HG03460 (cell line): ENCODE measurements at regions not wholly inside any gene's neighbourhood (a gene's known extent, or its start where the extent isn't known, plus 50 kb on each side); places are given as distances from the start of the nearest gene placed in this dataset.
A peak's percentile ranks its signal among the peaks of the same experiment; 100 is the strongest.

Source experiments
- ATAC-seq: cut with Tn5 transposase; IDR thresholded peaks from one replicate; pipeline ENCODE4 v1.9.1; 2021; ENCODE audit not compliant: unreplicated experiment

DNA sequence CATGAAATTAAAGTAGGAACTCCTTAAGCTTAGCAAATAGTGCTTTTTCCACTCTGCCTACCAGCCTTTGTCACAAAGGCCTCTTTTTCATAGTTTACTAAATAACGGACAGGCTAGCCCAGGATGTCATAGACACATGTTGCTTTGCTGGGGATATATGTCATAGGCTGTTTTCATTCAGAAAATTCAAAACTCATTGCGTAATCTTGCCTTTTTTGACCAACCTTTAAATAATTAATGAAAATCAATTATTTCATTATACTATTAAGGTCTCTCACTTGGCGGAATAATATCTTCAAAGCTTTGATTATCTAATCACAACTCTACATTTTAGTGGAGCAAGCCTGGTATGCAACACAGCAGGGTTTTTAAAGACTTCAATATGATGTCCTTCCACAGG lies 1245.7 kb upstream of the LRRTM1 start:
- ATAC-seq: no peak

GRCh38 chr2:81549646-81550045 lies 1245.1 kb upstream of the LRRTM1 start:
- no peak for ATAC-seq

DNA sequence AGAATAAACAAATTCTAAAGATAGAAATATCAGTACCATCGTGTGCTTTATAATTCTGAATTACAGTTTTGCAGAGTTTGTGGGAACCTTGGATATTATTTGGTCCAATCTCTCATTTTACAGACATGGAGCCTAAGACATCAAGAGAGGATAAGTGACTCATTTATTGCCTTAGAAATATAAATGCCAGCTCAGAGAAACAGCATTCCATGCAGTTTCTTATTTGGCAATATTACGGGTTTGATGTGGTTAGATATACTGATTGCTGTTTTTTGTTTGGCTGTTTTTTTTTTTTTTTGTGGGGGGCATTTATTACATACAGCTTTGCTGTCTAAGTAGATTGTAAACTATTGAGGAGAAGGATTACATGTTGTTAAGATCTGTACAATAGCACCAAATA lies 1241.1 kb upstream of the LRRTM1 start:
- no peak for ATAC-seq

DNA sequence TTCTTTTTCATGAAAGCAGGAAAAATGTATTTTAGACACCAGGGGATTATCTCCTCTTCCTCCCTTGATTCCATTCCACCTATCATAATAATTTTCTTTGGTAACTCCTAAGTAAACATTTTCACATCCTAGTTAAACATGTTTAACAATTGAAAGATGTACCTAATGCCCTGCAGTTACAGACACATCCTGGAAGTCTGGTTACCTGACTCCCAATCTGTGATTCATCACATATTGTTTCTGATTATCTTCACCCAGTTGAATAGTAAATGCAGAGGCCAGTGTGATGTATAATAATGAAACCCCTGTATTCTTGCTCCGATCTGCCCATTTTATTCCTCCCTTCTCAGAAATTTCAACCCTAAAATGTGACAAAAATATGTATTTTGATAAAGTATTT lies 1237.6 kb upstream of the LRRTM1 start:
- ATAC-seq: no peak

- ATAC-seq: no peak
Observed at GRCh38 chr2:81529944-81530343, 1225.4 kb upstream of the LRRTM1 start.

- ATAC-seq: peak; percentile 81
Observed at GRCh38 chr2:81528852-81529480, 1224.4 kb upstream of the LRRTM1 start.

DNA sequence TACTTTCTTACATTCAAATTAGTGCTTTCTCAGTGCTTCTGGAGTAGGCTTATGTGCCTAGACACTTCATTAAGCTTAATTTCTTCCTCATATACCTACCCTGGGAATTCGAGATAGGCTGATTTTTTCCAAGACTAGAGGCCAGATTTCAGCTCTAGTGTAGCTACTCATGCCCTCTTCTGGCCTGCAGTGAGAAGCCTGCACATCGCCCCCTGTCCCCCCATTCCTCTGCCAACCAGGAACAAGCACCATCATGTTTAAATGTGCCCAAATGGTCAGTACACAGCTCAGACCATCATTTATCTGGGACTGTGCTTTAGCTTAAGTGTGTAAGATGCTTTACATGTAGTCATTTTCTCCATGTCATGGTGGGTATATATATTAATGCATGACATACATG lies 1218.8 kb upstream of the LRRTM1 start:
- no peak for ATAC-seq

- ATAC-seq: no peak
Observed at GRCh38 chr2:81513328-81513727, 1208.8 kb upstream of the LRRTM1 start.

DNA sequence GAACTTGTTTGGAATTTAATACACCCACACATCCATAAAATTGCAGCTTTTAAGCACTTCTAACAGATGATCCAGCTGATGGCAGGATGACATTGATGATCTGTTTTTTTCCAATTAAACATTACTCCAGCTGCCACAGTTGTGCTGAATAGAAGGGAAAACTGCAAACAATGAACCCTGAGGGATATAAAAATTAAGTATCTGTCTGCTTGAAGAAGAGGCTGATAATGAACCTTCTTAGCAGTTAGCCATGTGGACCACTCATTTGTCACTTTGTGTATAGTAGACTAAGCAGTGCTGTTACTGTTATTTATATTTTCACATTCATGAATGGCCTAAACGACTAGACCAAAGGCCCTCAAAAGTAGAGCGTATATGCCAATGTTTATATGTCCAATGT lies 1201.0 kb upstream of the LRRTM1 start:
- no peak for ATAC-seq

DNA sequence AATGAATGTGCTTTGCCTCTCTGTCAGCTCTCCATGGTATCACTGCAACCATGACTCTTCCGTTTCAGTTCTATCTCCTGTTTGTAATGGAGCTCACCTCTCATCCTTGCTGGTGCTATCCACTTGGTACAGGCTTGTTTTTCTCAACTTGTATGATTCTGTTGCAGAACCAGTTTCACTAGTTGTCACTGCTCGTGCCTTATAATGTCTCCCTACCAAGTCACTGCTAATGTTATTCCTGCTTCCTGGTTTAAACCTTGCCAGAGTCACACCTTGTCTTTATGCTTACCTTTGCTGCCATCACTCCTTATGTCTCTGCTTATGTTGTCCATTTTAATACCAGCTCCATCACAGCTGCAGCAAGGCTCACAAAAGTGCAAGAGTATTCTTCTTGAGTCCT lies 1191.0 kb upstream of the LRRTM1 start:
- ATAC-seq: no peak

DNA sequence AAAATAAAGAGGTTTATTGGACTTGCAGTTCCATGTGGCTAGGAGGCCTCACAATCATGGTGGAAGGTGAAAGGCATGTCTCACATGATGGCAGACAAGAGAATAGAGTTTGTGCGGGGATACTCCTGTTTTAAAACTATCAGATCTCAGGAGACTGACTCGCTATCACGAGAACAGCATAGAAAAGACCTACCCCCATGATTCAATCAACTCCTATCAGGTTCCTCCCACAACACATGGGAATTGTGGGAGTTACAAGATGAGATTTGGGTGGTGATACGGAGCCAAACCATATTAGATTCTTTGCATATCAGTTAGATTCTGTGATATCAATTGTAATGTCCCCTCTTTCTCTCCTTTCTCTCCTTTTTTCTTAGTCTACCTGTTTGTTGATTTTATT lies 1178.7 kb upstream of the LRRTM1 start:
- no peak for ATAC-seq

- ATAC-seq: no peak
Observed at GRCh38 chr2:81481994-81482368, 1177.4 kb upstream of the LRRTM1 start.

DNA sequence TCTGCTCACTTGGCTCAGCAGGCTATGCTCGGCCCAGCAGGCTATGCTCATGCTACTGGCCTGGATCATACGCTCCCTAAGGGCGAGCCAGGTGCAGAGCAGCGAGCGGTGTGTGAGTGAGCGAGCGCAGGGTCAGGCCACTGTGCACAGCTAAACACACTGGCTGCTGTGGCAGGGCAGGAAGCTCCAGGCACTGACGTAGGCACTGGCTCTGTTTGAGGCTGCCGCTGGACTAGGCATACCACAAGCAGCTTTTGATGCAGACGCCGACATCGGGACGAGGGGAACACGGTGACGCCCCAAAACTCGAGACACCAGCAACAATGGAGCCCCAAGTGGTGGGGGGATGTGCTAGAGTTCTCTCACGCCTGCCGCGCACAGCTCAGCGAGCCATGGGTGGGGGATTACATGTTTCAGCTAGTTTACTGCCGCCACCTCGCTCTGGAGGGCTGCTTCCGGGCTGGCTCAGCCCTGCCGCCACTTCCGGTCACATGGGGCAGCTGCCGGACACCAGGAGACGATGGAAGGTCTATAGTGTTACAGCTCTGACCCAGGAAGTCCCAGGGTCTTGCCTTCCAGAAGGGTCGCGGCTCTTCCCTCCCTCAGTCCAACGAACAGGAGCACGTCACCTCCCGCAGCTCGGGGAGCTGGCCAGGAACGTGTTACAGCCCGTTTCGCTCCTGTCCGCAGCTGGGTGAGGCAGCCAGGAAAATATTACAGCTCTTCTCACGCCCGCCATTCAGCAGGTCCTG lies 1176.9 kb upstream of the LRRTM1 start:
- ATAC-seq: no peak

- no peak for ATAC-seq
Observed at GRCh38 chr2:81467096-81467495, 1162.5 kb upstream of the LRRTM1 start.

GRCh38 chr2:81462420-81462819 lies 1157.9 kb upstream of the LRRTM1 start:
- no peak for ATAC-seq

DNA sequence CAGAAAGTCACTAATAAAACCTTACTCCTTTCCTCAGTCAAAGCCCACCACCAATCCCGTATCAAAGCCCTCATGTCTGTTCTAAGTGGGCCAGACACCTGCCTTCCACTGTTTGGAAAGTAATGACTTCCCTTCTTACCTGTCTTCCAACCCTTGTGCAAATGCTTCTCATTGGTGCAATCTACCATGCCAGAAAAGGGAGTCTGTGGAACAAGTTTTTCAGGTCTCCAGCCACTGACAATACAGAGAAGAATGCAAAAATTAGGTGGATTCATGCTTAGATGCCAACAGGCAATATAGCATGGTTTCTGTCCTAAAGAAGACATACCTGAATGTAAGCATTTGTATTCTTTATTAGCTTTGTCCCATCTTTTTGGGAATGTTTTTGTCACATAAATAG lies 1140.6 kb upstream of the LRRTM1 start:
- ATAC-seq: no peak

DNA sequence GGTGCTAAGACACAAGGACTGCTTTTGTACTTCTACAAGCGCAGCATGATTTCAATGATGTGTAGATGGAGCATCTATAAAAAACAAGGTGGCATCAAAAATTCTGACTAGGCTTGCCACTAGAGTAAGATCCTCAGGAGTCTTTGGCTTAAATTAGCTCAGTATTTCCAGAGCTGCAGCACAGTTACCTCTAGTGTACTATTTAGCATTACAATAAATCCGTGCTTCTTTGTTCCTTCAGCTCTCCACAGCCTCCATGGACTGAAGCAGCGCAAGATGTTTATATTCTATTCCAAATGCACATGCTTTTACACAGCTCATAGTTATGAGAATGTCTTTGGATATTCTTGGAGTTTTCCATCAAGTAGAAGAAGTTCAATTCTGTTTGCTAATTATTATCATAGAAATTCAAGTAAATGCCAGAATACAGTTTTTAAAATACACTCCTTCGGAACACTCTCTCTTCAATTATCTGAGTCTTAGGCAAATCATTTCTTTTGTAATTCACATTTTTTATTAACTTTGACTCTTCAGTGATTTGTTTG lies 1133.0 kb upstream of the LRRTM1 start:
- ATAC-seq: no peak

DNA sequence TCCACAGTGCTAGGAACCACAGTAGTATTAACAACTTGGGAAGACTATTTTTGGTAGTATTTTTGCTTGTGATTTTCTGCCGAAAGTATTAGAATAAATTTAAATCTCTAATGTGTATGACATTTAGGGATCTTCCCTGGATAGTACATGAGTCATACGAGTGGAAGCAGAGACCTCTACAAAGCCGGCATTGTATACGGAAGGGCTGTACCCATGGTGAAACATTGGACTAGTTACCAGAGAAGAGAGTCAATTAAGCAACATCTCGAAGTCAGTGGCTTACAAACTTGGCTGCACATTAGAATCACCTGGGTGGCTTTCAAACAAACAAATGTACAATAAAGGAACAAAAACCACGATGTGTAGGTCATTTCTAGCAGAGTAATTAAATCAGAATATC lies 1131.7 kb upstream of the LRRTM1 start:
- no peak for ATAC-seq

DNA sequence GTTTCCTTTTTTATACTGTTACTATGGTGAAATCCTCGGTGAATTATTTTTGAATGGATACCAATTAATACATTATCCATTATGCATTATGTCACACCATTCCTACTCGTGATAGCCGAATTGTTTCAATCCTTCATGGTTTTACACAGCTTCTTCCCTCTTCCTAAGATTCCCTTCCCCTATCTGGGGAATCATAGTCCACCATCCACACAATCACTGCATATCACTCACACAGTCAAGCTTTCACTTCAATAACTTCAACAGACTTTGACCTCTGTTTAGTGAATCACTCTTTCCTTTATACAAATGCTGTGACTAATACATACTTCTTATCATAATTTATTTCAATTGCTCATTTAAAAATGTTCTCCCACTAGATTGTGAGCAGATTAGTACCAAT lies 1108.1 kb upstream of the LRRTM1 start:
- ATAC-seq: no peak

DNA sequence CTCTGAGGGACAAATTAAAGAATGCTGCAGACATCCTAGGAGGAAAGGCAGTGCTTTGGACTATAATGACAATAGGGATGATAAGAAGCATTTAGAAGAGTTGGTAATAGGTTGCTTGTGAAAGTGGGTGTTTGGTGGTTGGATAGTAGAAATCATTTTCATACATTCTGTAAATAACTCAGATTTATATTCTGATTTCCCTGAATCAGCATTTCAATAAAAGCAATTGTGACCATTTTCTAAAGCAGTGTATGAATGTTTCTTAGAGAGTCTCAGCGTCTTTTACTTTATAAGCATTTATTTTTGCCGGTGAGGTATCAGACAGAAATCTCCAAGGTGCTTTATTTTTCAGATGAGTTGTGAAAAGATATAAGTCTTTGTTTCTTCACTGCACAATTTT lies 1099.0 kb upstream of the LRRTM1 start:
- no peak for ATAC-seq

DNA sequence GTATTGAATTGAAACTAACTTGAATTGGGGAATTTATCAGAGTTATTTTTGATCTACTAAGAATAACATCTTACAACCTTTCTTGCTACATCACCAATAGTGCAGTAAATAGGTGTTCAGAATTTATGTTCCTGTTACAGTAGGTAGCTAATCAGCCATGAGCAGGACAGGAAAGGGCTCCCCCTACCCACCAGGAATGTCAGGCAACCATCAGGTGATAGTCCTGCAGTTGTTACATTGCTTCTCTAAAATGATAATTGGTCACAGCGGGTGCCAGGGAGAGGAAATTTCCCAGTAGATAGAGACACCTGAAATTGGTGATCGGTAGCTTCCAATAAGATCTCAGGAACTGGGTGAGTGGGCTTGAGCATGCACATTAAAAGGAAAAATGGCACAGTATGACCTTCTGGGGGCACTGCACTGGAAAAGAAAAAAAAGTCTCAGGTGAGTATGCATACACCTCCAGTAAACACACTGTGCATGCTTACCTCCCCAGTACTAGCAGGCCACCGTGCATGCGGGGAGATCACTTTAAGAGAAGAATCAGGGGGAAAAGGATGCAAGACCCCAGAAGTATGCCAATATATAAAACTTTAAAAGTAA lies 1092.0 kb upstream of the LRRTM1 start:
- ATAC-seq: no peak

DNA sequence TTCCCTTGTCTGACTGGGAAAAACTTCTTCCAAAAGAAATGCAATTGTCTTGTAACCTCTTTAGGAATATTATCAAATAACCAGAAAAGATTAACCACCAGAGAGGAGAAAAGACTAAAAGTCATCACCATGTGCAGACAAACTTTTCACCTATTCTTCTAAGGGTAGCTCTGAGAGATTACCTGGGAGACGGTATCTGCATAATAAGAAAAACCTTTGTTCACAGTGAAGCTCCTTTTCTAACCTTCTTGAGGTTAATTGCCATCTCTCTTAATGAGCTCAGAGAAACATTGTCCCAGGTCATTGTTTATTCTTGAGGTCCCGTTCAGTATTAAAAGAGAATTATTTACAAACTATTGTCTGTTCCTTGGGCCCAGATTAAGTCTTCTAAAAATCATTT lies 1091.2 kb upstream of the LRRTM1 start:
- ATAC-seq: no peak
